ENCODE measurements at regions not wholly inside any gene's neighbourhood (a gene's known extent, or its start where the extent isn't known, plus 50 kb on each side); places are given as distances from the start of the nearest gene placed in this dataset.
A peak's percentile ranks its signal among the peaks of the same experiment; 100 is the strongest.
"Not testable (repeated sequence)": the region's sequence is repeated elsewhere in the genome, so short reads cannot be mapped to it uniquely, and the experiment has no call there.

GRCh38 chr18:70781860-70782453 lies 493.1 kb downstream of the SOCS6 start:
- peak; percentile 81 for DNase-seq (ENCODE audit: low spot score)

GRCh38 chr18:70766254-70766653 lies 477.4 kb downstream of the SOCS6 start:
- not testable (repeated sequence) for DNase-seq (ENCODE audit: low spot score)

- no peak for DNase-seq (ENCODE audit: low spot score)
Observed at GRCh38 chr18:70762812-70763211, 474.0 kb downstream of the SOCS6 start.

DNA sequence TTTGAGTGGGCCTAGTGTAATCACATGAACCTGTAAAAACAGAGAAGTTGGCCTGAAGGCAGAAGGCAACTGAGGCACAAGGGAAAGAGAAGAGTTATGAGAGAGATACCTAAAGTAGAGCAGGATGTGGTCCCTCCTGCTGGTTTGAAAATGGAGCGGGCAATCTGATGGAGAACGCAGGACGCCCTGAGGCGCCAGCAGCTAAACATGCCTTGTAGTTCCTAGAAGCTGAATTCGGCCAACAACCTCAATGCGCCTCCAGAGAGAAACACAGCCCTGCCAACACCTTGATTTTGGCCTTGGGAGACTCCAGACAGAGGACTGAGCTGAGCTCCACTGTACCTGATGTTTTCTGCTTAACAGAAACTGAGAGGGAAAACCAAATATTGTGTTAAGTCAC lies 469.9 kb downstream of the SOCS6 start:
- DNase-seq (ENCODE audit: low spot score), result no peak

DNA sequence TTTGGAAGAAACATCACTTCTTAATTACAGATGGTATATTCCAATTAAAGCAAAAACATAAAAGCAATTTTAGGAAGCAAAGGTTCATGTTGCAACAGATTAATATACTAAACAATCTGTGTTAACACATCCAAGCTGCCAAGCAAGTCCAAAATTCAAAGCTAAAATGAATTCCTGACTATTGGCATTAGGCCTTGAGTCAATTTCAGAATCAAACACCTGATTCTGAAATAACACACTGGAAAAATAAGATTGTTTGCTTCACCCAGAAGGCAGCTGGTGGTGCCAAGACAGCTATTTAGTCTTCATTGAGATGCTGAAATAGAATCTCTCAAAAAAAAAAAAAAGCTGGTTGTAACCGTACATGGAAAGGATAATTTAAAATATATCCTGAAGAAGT lies 465.6 kb downstream of the SOCS6 start:
- DNase-seq (ENCODE audit: low spot score), result no peak

GRCh38 chr18:70732916-70733315 lies 444.1 kb downstream of the SOCS6 start:
- DNase-seq (ENCODE audit: low spot score), result no peak

GRCh38 chr18:70732188-70732587 lies 443.3 kb downstream of the SOCS6 start:
- DNase-seq (ENCODE audit: low spot score), result no peak

DNA sequence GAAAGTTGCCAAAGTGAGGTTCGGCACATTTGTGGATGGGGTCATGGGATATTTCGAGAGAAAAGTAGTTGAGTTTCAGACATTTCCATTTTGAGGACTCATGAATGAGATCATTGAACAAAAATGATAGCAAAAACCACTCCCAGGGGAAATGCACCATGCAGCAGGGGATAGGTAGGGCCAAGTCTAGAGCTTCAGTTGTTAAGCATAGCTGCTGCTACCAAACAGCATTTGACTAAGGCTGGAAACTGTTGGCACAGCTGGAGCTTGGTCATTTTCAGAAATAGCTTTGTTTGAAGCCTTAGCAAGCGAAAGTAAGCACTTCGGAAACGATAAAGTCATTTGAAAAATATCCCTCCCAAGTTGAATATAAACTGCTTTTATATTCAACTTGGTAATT lies 431.8 kb downstream of the SOCS6 start:
- no peak for DNase-seq (ENCODE audit: low spot score)

- no peak for DNase-seq (ENCODE audit: low spot score)
Observed at GRCh38 chr18:70709720-70710119, 420.9 kb downstream of the SOCS6 start.

DNA sequence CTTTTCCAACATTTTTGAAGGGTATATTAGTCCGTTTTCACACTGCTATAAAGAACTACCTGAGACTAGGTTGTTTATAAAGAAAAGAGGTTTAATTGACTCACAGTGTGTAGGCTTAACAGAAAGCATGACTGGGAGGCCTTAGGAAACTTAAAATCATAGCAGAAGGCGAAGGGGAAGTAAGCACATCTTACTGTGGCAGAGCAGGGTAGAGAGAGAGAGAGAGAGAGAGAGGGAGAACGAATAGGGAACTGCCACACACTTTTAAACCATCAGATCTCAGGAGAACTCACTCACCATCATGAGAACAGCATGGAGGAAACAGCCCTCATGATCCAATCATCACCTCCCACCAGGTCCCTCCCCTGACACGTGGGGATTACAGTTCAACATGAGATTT lies 420.3 kb downstream of the SOCS6 start:
- DNase-seq (ENCODE audit: low spot score), result no peak

- DNase-seq (ENCODE audit: low spot score), result no peak
Observed at GRCh38 chr18:70705831-70706416, 417.1 kb downstream of the SOCS6 start.

DNA sequence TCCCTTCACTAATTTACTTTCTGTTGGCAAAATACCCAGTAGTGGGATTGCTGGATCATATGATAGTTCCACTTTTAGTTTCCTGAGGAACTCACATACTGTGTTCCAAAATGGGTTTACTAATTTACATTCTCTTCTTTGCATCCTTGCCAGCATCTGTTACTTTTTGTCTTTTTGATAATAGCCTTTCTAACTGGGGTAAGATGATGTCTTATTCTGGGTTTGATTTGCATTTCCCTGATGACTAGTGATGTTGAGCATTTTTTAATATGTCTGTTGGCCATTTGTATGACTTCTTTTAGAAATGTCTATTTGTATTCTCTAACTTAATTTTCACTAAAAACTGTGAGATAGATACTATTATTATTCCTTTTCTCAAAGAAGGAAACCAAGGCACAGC lies 411.7 kb downstream of the SOCS6 start:
- no peak for DNase-seq (ENCODE audit: low spot score)

DNA sequence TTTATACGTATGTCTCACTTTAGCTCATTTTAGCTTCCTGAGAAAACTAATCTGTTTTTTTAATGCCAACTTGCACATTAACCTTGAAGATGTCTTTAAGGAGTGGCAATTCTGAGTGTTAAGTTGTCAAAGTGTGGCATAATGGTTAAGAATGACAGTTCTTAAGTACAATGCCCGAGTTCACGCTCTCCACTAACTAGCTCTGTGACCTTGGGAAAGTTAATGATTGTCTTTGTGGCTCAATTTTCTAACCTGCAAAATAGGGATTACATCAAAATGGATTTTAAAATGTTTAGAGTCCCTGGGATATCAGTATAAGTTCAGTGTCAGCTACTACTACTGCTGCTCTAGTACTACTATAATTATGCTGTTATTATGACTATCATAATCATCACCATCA lies 409.7 kb downstream of the SOCS6 start:
- DNase-seq (ENCODE audit: low spot score), result no peak

DNA sequence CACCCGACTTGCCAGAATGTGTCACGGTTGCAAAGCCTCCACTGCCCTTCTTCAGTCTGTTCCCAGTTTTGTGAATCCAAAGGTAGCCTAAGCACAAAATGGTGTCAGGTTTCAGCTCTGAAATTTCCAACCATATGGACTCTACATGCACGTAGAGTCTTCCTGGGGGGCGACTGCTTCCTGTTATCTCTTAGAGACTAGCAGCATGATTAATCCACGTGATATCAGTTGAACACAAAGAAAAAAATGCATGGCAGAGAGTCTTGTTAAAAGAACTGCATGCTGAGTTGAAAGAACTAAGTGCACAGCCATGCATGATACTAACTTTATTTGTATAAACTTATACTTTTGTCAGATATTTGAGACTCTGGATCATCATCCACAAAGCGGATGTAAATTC lies 404.4 kb downstream of the SOCS6 start:
- no peak for DNase-seq (ENCODE audit: low spot score)

GRCh38 chr18:70689765-70690164 lies 400.9 kb downstream of the SOCS6 start:
- DNase-seq (ENCODE audit: low spot score), result not testable (repeated sequence)

GRCh38 chr18:70688286-70688685 lies 399.4 kb downstream of the SOCS6 start:
- no peak for DNase-seq (ENCODE audit: low spot score)

GRCh38 chr18:70684821-70685220 lies 396.0 kb downstream of the SOCS6 start:
- DNase-seq (ENCODE audit: low spot score), result no peak

GRCh38 chr18:70683263-70683662 lies 394.4 kb downstream of the SOCS6 start:
- DNase-seq (ENCODE audit: low spot score), result no peak

- peak; percentile 63 for DNase-seq (ENCODE audit: low spot score)
Observed at GRCh38 chr18:70674896-70675295, 386.1 kb downstream of the SOCS6 start.

- no peak for DNase-seq (ENCODE audit: low spot score)
Observed at GRCh38 chr18:70673831-70674230, 385.0 kb downstream of the SOCS6 start.

DNA sequence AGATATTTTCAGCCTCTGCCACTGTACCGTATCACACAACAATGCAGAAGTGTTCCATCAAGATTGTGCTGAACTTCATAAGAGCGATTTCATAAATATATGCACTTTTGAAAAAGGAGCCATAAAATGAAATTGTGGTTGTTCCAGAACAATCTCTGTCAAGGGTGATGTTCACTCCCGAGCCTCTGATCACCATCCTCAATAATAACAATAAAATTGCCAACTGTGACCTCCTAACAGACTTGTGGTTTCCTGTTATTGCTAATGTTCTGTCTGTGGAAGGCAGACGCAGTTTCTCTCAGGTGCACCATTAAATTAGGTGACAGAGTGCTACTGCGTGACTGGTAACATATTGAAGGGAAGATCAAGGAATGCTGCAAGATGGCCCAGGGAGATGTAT lies 383.7 kb downstream of the SOCS6 start:
- DNase-seq (ENCODE audit: low spot score), result no peak

GRCh38 chr18:70671889-70672565 lies 383.2 kb downstream of the SOCS6 start:
- DNase-seq (ENCODE audit: low spot score), result peak; percentile 72

- no peak for DNase-seq (ENCODE audit: low spot score)
Observed at GRCh38 chr18:70666936-70667335, 378.1 kb downstream of the SOCS6 start.

GRCh38 chr18:70663141-70663540 lies 374.3 kb downstream of the SOCS6 start:
- no peak for DNase-seq (ENCODE audit: low spot score)

Measured in D341Med (cell line).